ENCODE measurements at regions not wholly inside any gene's neighbourhood (a gene's known extent, or its start where the extent isn't known, plus 50 kb on each side); places are given as distances from the start of the nearest gene placed in this dataset.

DNA sequence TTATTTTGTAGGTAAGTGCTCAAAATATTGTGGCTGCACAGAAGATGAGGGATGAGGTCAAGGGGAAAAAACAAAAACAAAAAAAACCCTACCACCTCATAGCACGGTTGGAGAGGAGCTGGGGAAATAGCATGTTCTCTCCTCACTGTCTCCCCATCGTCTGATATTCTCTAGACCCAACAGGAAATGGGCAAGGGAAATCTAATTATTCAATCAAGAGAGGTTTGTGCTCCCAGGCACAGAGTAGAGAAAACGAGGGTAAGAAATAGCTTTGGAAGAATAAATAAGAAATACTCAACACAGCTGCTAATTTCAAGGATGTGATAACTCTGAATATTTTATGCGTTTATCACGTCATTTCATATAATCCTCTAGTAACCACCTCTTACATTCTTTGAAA lies 619.2 kb upstream of the GNPDA2 start:
- H3K4me3 ChIP-seq (ENCODE audit: low read depth, low read length): no peak overlapping the region
- in situ Hi-C loops (cut with HindIII; ENCODE audit: low sequenced_read_pairs): no loop called here
- TF ChIP-seq CTCF (IDR thresholded peaks at IDR 0.05; ENCODE audit: low read depth, low read length): no peak
- no peak for DNase-seq (ENCODE audit: low read depth, low spot score)

DNA sequence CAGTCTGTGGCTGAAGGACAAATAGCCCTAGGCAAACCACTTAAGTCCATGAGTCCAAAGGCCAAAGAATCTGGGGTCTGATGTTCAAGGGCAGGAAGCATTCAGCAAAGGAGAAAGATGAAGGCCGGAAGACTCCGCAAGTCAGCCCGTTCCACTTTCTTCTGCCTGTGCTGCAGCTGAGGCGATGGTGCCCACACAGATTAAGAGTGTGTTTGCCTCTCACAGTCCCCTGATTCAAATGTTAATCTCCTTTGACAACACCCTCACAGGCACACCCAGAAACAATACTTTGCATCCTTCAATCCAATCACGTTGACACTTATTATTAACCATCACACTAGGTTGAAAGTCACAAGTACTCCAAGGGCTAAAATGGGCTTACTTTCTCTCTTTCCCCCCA lies 605.4 kb upstream of the GNPDA2 start:
- TF ChIP-seq CTCF (IDR thresholded peaks at IDR 0.05; ENCODE audit: low read depth, low read length): no peak
- in situ Hi-C loops (cut with HindIII; ENCODE audit: low sequenced_read_pairs): no loop called here
- no peak for DNase-seq (ENCODE audit: low read depth, low spot score)
- H3K4me3 ChIP-seq (ENCODE audit: low read depth, low read length): no peak overlapping the region

- DNase-seq (ENCODE audit: low read depth, low spot score): no peak
- in situ Hi-C loops (cut with HindIII; ENCODE audit: low sequenced_read_pairs): no loop called here
- TF ChIP-seq CTCF (IDR thresholded peaks at IDR 0.05; ENCODE audit: low read depth, low read length): no peak
- H3K4me3 ChIP-seq (ENCODE audit: low read depth, low read length): no peak overlapping the region
Measured at GRCh38 chr4:45327544-45327943, 601.2 kb upstream of the GNPDA2 start.

GRCh38 chr4:45324455-45325417 lies 598.4 kb upstream of the GNPDA2 start:
- DNase-seq (ENCODE audit: low read depth, low spot score): no peak
- TF ChIP-seq CTCF (IDR thresholded peaks at IDR 0.05; ENCODE audit: low read depth, low read length): no peak
- H3K4me3 ChIP-seq (ENCODE audit: low read depth, low read length): no peak overlapping the region
- in situ Hi-C loops (cut with HindIII; ENCODE audit: low sequenced_read_pairs): no loop called here

DNA sequence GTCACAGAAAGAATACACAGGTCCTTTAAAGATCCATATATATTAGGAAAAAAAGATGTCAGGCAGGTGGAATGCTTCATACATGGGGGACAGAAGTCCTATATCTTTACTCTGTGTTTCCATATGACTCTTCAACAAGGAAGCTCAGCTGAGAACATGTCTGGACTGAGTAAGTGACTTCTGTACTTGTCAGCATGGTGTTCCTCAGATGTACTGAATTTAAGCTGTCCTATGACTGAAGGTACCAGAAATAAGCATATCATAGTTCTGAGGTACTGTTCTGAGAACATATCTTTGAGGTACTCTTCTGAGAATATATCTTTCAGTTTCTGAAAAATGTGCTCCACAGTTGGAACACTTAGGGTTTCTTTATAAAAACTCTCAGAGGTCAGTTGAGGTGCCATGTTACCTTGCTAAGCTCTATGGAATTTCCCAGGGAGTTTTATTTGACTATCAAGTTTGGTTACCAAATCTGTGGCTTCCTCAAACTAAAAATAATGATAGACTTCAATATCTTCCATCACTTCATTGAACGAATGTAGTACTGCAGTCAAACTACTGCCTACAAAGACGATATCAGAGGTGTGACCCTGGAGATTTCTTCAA lies 597.2 kb upstream of the GNPDA2 start:
- no peak overlapping the region for H3K4me3 ChIP-seq (ENCODE audit: low read depth, low read length)
- in situ Hi-C loops (cut with HindIII; ENCODE audit: low sequenced_read_pairs): no loop called here
- no peak for TF ChIP-seq CTCF (IDR thresholded peaks at IDR 0.05; ENCODE audit: low read depth, low read length)
- DNase-seq (ENCODE audit: low read depth, low spot score): no peak

DNA sequence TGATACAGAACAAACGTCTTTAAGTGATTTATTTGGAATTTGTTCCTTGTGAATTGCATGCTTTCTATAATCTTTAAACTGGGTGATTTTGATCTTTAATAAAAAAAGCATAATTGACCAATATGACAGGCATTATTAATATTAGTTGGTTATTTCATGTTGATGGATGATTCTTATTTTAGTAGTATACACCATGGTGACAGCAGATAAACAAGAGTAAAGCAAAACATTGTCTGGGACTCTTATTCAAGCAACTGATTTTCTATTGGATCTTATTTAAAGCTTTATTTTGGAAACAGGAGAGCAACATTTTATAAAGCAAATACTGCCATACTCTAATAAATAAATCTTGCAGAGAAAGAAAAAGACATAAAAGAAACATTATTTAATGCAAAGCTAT lies 591.4 kb upstream of the GNPDA2 start:
- DNase-seq (ENCODE audit: low read depth, low spot score): no peak
- TF ChIP-seq CTCF (IDR thresholded peaks at IDR 0.05; ENCODE audit: low read depth, low read length): no peak
- in situ Hi-C loops (cut with HindIII; ENCODE audit: low sequenced_read_pairs): no loop called here
- H3K4me3 ChIP-seq (ENCODE audit: low read depth, low read length): no peak overlapping the region
